GM12878 (cell line): ENCODE measurements at regions not wholly inside any gene's neighbourhood (a gene's known extent, or its start where the extent isn't known, plus 50 kb on each side); places are given as distances from the start of the nearest gene placed in this dataset.

ENCODE experiments used
- ATAC-seq: fragments of 200-7000 bp; cut with Tn5 transposase; 3 replicates; pipeline ENCODE4 v1.9.1; 2020; ENCODE audit warnings: mild to moderate bottlenecking, moderate library complexity
- BruUV-seq: library from RNA; stranded (reverse); fragments of 400-500 nt; replicated peaks from 2 replicates; lab custom pipeline; 2021; lab: Mats Ljungman, UMichigan
- CTCF ChIA-PET: fragments of 300-600 bp; sonication (Branson Sonifier 250); formaldehyde crosslinking; extraction: SDS; loops from one replicate; lab custom pipeline; 2021; ENCODE audit warnings: inconsistent platforms; lab: Yijun Ruan, JAX
- POLR2A ChIA-PET: fragments of 350-600 bp; formaldehyde crosslinking; extraction: SDS; loops from one replicate; lab custom pipeline; 2021; ENCODE audit warnings: inconsistent platforms; lab: Charles Lee
- RAD21 ChIA-PET: fragments of 300-600 bp; sonication (Branson Sonifier 250); formaldehyde crosslinking; loops from one replicate; lab custom pipeline; 2023; ENCODE audit warnings: antibody characterized with exemption; ENCODE audit not compliant: unreplicated experiment; lab: Charles Lee
- SMC1A ChIA-PET: fragments of 300-600 bp; sonication (Branson Sonifier 250); formaldehyde crosslinking; loops from one replicate; lab custom pipeline; 2023; ENCODE audit not compliant: unreplicated experiment, uncharacterized antibody; lab: Charles Lee
- DNase-seq: peaks from one replicate; pipeline ENCODE4 v3.0.0-alpha.2; 2011; ENCODE audit warnings: low read depth, low spot score
- FAIRE-seq: peaks from 3 replicates; lab custom pipeline; 2011; peaks lifted over from hg19 to GRCh38; lab: Jason Lieb, UNC
- H2AFZ ChIP-seq: 2 replicates; pipeline ENCODE4 v1.6.0; 2011; ENCODE audit warnings: low read depth, low read length, control low read depth; ENCODE audit not compliant: control insufficient read depth
- H3K27ac ChIP-seq: 2 replicates; pipeline ENCODE4 v1.5.1; 2011; ENCODE audit warnings: control low read depth; ENCODE audit not compliant: control insufficient read depth, insufficient read depth
- H3K27me3 ChIP-seq, 2 experiments: replicated peaks in 1 of 2; 2 replicates each; pipeline versions ENCODE4 v1.6.0 to v1.6.1; 2011; ENCODE audit warnings: low read length in 1 of 2; ENCODE audit not compliant: control insufficient read depth in 2 of 2, insufficient read depth in 2 of 2
- H3K36me3 ChIP-seq, 2 experiments: 2 replicates each; pipeline ENCODE4 v1.5.1; 2011; ENCODE audit warnings: low read length in 1 of 2; ENCODE audit not compliant: control insufficient read depth in 2 of 2, insufficient read depth in 2 of 2
- H3K4me1 ChIP-seq: 2 replicates; pipeline ENCODE4 v1.6.1; 2011; ENCODE audit warnings: mild to moderate bottlenecking, low read length, moderate library complexity, mixed read lengths; ENCODE audit not compliant: control insufficient read depth, insufficient read depth
- H3K4me2 ChIP-seq: 2 replicates; pipeline ENCODE4 v1.6.0; 2011; ENCODE audit warnings: control low read depth; ENCODE audit not compliant: control insufficient read depth, insufficient read depth
- H3K4me3 ChIP-seq: fragments of 200-600 bp; sonication (generic); 2 replicates; pipeline ENCODE4 v1.5.1; 2016
- H3K79me2 ChIP-seq: 2 replicates; pipeline ENCODE4 v1.6.0; 2011; ENCODE audit warnings: low read length; ENCODE audit not compliant: control insufficient read depth, insufficient read depth
- H3K9ac ChIP-seq: 2 replicates; pipeline ENCODE4 v1.8.0; 2011; ENCODE audit warnings: low read length, control low read depth, mixed read lengths; ENCODE audit not compliant: control insufficient read depth, insufficient read depth
- H3K9me3 ChIP-seq: replicated peaks from 3 replicates; pipeline ENCODE4 v1.5.1; 2011; ENCODE audit warnings: mild to moderate bottlenecking, low read length; ENCODE audit not compliant: control insufficient read depth, insufficient read depth
- H4K20me1 ChIP-seq: 2 replicates; pipeline ENCODE4 v1.6.0; 2011; ENCODE audit not compliant: control insufficient read depth, insufficient read depth
- ATF2 ChIP-seq: IDR thresholded peaks from 2 replicates; pipeline ENCODE4 v1.6.1; 2012; ENCODE audit warnings: low read length, inconsistent platforms
- BCL11A ChIP-seq: IDR thresholded peaks from 2 replicates; pipeline ENCODE4 v1.6.1; 2011; ENCODE audit warnings: low read depth, low read length
- E4F1 ChIP-seq: fragments of 450-650 bp; IDR thresholded peaks from 2 replicates; pipeline ENCODE4 v1.6.1; 2018; ENCODE audit warnings: borderline replicate concordance, mild to moderate bottlenecking; ENCODE audit not compliant: partially characterized antibody
- EED ChIP-seq: sonication (generic); IDR thresholded peaks from 2 replicates; pipeline ENCODE4 v1.6.1; 2016; ENCODE audit warnings: antibody characterized with exemption, low read depth
- ETV6 ChIP-seq, 2 experiments: fragments of 450-650 bp in 1 of 2; IDR thresholded peaks in 1 of 2; conservative IDR thresholded peaks in 1 of 2; 2 replicates each; pipeline ENCODE4 v1.6.1; 2014; ENCODE audit warnings: antibody characterized with exemption in 1 of 2, borderline replicate concordance in 1 of 2, low read depth in 1 of 2, mild to moderate bottlenecking in 1 of 2, moderate library complexity in 1 of 2
- MEF2B ChIP-seq: fragments of 450-650 bp; IDR thresholded peaks from 2 replicates; pipeline ENCODE4 v1.6.1; 2018; ENCODE audit warnings: mild to moderate bottlenecking, moderate library complexity; ENCODE audit not compliant: partially characterized antibody, poor library complexity, severe bottlenecking
- TAF1 ChIP-seq: IDR thresholded peaks from 2 replicates; pipeline ENCODE4 v1.6.1; 2011; ENCODE audit warnings: mild to moderate bottlenecking, low read depth, low read length, borderline replicate concordance
- ZBTB40 ChIP-seq: fragments of 450-650 bp; IDR thresholded peaks from 2 replicates; pipeline ENCODE4 v1.6.1; 2016; ENCODE audit warnings: mild to moderate bottlenecking, moderate library complexity, borderline replicate concordance
- WGBS: methylation state at CpG from one replicate; pipeline ENCODE4 v1.1.6; 2016; ENCODE audit warnings: low lambda C conversion rate; ENCODE audit not compliant: insufficient replicate concordance, insufficient coverage; ENCODE audit errors: missing lambda C conversion rate; 5-methylcytosine and 5-hydroxymethylcytosine counted together
- in situ Hi-C: fragments of 300-500 bp; cut with MboI; formaldehyde crosslinking; loops from 9 replicates; pipeline ENCODE4 v1.14.3; 2018; ENCODE audit warnings: mixed read lengths
- intact Hi-C: fragments of 100-400 bp; cut with micrococcal nuclease; formaldehyde crosslinking; loops from one replicate; pipeline ENCODE4 v1.14.2; 2022; ENCODE audit not compliant: unreplicated experiment

GRCh38 chr14:50001151-50001998, 108.5 kb downstream of the ARF6 start (continued):
- TF ChIP-seq ATF2 = no peak
- no peak; the same call in 1 of the 2 replicates for TF ChIP-seq TAF1

GRCh38 chr14:50001999-50002925, 109.4 kb downstream of the ARF6 start:
- TSS peak; percentile 81 for BruUV-seq
- no peaks in the 10 kb centered on the region for H3K27me3 ChIP-seq
- POLR2A ChIA-PET = interaction anchor here (0.6 to 9.3 kb wide), 23 partner anchors 11 to 369 kb away, joined by 3 to 119 read pairs (median 6); no protein-coding TSS in a partner anchor
- intact Hi-C loops = loop anchor here (1.0 to 5.0 kb wide), 6 partner anchors 31 to 139 kb away; no protein-coding TSS in a partner anchor
- 14% methylated on average over 10 of the region's 10 CpGs for WGBS
- peak; percentile 81 for FAIRE-seq
- peak overlapping the region; percentile 93 for H3K9ac ChIP-seq
- SMC1A ChIA-PET = interaction anchor here (0.8 to 7.5 kb wide), 28 partner anchors 10 to 368 kb away, joined by 3 to 133 read pairs (median 6); partner anchors contain the start of gene ARF6
- peak overlapping the region; percentile 99 for H3K27ac ChIP-seq
- peaks cover 12% of the 10 kb centered on the region for H3K79me2 ChIP-seq
- peak overlapping the region; percentile 61 for H3K4me3 ChIP-seq
- DNase-seq = peak; percentile 82
- peaks cover 41% of the 10 kb centered on the region for H3K4me1 ChIP-seq
- CTCF ChIA-PET = interaction anchor here (0.8 to 8.7 kb wide), 19 partner anchors 10 to 368 kb away, joined by 3 to 82 read pairs (median 7); partner anchors contain the start of genes ARF6 and NEMF
- RAD21 ChIA-PET = interaction anchor here (0.6 to 6.7 kb wide), 29 partner anchors 10 to 529 kb away, joined by 3 to 107 read pairs (median 11); partner anchors contain the start of genes ARF6 and NEMF
- H3K4me2 ChIP-seq = peak overlapping the region; percentile 92
- in situ Hi-C loops = no loop called here
- H3K9me3 ChIP-seq = no peaks in the 10 kb centered on the region
- no peaks in the 10 kb centered on the region for H4K20me1 ChIP-seq
- H2AFZ ChIP-seq = peak overlapping the region; percentile 0; the same call in 1 of the 2 replicates
- no peaks in the 10 kb centered on the region for H3K36me3 ChIP-seq
- peak; percentile 54 for ATAC-seq
- TF ChIP-seq E4F1 (no peak), EED (no peak), BCL11A (no peak; the same call in 1 of the 2 replicates), ZBTB40 (0 out of 2 replicates have a peak, but pooled peaks have one; percentile 24), ETV6 (conservative IDR thresholded peaks at IDR 0.05 in 1 of 2, IDR thresholded peaks at IDR 0.05 in 1 of 2; ENCODE audit: borderline replicate concordance in 1 of 2, low read depth in 1 of 2) (peak in 1 of 2 experiments; percentile 92; a peak in 2 of 4 replicates), MEF2B (peak; percentile 88)
